GM10248 (cell line): ENCODE measurements at regions not wholly inside any gene's neighbourhood (a gene's known extent, or its start where the extent isn't known, plus 50 kb on each side); places are given as distances from the start of the nearest gene placed in this dataset.
A peak's percentile ranks its signal among the peaks of the same experiment; 100 is the strongest.

ENCODE experiments used
- CTCF ChIA-PET: fragments of 300-600 bp; sonication (Branson Sonifier 250); formaldehyde crosslinking; extraction: SDS; loops from one replicate; lab custom pipeline; 2021; ENCODE audit warnings: antibody characterized with exemption; lab: Yijun Ruan, JAX
- POLR2A ChIA-PET: fragments of 350-650 bp; sonication (Branson Sonifier 250); formaldehyde crosslinking; extraction: SDS; loops from one replicate; lab custom pipeline; 2020; ENCODE audit warnings: antibody characterized with exemption; lab: Yijun Ruan, JAX
- DNase-seq: peaks from one replicate; pipeline ENCODE4 v3.0.0; 2012; ENCODE audit errors: extremely low spot score
- CTCF ChIP-seq: IDR thresholded peaks from 2 replicates; pipeline ENCODE4 v1.5.1; 2012; ENCODE audit warnings: mild to moderate bottlenecking, low read depth; ENCODE audit errors: extremely low read depth, missing control alignments, control extremely low read depth

- CTCF ChIA-PET: no interaction called here
- TF ChIP-seq CTCF: no peak
- DNase-seq: no peak
- POLR2A ChIA-PET: no interaction called here
Observed at GRCh38 chr12:16955083-16955657, 349.2 kb upstream of the LMO3 start.

DNA sequence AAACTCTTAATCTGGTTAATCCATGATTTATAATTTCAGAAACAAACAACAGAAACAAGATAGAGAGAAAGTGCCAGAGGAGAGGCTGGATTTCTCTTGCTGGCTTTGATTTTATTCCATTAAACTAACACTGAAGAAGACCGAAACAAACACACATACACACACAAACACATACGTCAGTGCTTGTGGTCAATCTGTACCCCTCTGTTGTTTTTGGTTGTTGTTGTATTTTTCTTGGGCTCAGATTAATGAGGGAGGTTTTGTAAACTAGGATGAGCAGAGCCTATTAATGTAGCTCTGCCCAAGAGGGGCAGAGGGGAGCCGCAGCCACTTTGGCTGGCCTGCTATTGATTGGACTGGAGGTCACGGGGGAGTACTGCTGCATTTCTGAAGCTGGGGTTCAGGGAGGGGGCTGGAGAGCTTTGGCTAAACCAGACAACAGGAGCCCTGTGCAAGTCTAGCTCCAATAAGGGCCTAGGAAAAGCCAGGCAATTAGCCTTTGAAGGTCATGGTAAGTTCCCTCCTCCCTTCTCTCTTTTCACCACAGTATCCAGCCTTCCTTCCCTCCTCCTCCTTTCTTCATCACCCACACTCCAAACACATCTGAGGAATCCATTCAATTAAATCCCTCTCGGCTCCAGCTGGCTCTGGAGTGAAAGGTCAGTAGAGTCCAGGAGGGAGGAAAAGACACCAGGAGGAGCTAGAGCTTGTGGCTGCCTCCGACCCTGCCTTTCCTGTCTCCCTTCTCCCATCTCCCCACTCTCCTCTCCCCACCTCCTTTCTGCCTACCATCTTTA lies 344.1 kb upstream of the LMO3 start:
- ChIA-PET CTCF (interaction anchor here (1.6 kb wide), 1 partner anchor 10 kb away, joined by 6 read pairs; no protein-coding TSS in a partner anchor), POLR2A (no interaction called here)
- TF ChIP-seq CTCF: no peak
- DNase-seq: no peak

DNA sequence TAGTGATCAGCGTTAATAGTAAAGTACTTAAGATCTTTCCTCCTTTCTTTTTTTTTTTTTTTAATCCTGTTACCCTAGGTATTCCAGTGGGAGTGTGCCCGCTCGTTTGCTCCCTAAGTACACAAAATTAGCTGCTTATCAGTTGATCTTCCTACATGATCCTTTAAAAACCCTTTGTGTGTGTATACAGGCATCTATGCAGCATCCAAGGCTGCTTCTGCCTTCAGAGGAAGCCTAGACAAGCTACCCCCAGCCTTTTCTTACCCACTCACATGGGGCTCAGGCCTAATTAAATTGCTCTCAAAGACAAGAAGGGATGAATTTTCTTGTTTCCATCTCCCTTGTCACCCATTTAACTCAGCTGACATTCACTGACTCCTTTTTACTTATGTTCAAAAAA lies 343.4 kb upstream of the LMO3 start:
- ChIA-PET POLR2A (no interaction called here), CTCF (interaction anchor here (1.6 kb wide), 1 partner anchor 9 kb away, joined by 6 read pairs; no protein-coding TSS in a partner anchor)
- DNase-seq: no peak
- TF ChIP-seq CTCF: no peak

DNA sequence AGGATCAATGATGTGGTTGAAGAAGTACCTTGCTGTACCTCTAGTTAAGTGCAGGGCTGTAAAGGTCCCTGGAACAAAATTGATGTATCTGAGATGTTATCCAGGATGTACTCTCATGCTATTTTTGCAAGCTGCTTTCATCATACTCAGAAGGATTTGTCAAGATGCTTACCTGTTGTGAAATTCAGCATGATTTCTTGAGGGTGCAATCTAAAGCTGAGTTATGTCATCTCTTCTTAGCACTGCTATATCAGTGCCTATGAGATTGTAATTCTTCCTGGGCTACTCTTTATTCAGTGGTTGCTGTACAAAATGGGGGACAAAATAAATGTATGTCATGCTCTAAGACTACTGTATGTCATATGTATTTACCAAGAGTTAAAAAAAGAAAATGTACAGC lies 340.7 kb upstream of the LMO3 start:
- POLR2A ChIA-PET: no interaction called here
- no peak for DNase-seq
- TF ChIP-seq CTCF: no peak
- CTCF ChIA-PET: no interaction called here

GRCh38 chr12:16939871-16940306 lies 333.9 kb upstream of the LMO3 start:
- peak; percentile 46 for DNase-seq
- TF ChIP-seq CTCF: peak; percentile 60
- ChIA-PET CTCF (interaction anchor here (0.6 to 4.1 kb wide), 13 partner anchors 10 to 1052 kb away, joined by 3 to 29 read pairs (median 3); no protein-coding TSS in a partner anchor), POLR2A (no interaction called here)

DNA sequence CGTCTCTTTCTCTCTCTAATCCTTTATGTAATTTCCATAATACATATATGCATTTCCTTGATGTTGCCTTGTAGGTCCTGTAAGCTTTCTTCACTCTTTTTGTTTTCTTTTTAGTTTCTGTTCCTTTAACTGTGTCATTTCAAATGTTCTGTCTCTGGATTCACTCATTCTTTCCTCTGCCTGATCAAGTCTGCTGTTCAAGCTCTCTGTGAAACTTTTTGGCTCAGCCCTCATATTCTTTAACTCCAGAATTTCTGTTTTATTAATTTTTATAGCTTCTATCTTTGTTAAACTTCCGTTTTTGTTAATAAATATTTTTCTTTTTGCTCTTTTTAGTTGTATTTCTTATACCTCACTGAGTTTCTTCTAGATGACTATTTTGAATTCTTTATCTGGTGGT lies 321.3 kb upstream of the LMO3 start:
- TF ChIP-seq CTCF: no peak
- CTCF ChIA-PET: interaction anchor here (1.2 to 4.6 kb wide), 2 partner anchors 13 to 23 kb away, joined by 3 to 29 read pairs; no protein-coding TSS in a partner anchor
- DNase-seq: no peak
- POLR2A ChIA-PET: no interaction called here
